Lower leg skin (tissue), 3 donors: ENCODE measurements at regions not wholly inside any gene's neighbourhood (a gene's known extent, or its start where the extent isn't known, plus 50 kb on each side); places are given as distances from the start of the nearest gene placed in this dataset.

ENCODE experiments used
- CTCF ChIP-seq, 3 donors: fragments of 450-650 bp; IDR thresholded peaks; one replicate each; pipeline ENCODE4 v1.5.1; 2016; ENCODE audit warnings: antibody characterized with exemption in 3 of 3, mild to moderate bottlenecking in 3 of 3, moderate library complexity in 2 of 3
- POLR2A ChIP-seq, 2 donors: fragments of 450-650 bp; IDR thresholded peaks; one replicate each; pipeline ENCODE4 v1.6.1; 2016 to 2017; ENCODE audit warnings: antibody characterized with exemption in 2 of 2, mild to moderate bottlenecking in 1 of 2, moderate library complexity in 1 of 2

- TF ChIP-seq CTCF (IDR thresholded peaks at IDR 0.05), result no peak
- no peak for TF ChIP-seq POLR2A (IDR thresholded peaks at IDR 0.05)
Measured at GRCh38 chr13:85498774-85499173, 300.4 kb downstream of the SLITRK6 start.
